ENCODE measurements at regions not wholly inside any gene's neighbourhood (a gene's known extent, or its start where the extent isn't known, plus 50 kb on each side); places are given as distances from the start of the nearest gene placed in this dataset.

GRCh38 chr4:117825600-117825999 is 208.7 kb upstream of the NDST3 start:
- TF ChIP-seq, protein P1, sequence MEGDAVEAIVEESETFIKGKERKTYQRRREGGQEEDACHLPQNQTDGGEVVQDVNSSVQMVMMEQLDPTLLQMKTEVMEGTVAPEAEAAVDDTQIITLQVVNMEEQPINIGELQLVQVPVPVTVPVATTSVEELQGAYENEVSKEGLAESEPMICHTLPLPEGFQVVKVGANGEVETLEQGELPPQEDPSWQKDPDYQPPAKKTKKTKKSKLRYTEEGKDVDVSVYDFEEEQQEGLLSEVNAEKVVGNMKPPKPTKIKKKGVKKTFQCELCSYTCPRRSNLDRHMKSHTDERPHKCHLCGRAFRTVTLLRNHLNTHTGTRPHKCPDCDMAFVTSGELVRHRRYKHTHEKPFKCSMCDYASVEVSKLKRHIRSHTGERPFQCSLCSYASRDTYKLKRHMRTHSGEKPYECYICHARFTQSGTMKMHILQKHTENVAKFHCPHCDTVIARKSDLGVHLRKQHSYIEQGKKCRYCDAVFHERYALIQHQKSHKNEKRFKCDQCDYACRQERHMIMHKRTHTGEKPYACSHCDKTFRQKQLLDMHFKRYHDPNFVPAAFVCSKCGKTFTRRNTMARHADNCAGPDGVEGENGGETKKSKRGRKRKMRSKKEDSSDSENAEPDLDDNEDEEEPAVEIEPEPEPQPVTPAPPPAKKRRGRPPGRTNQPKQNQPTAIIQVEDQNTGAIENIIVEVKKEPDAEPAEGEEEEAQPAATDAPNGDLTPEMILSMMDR (conservative IDR thresholded peaks at IDR 0.05) = no peak
- no peak overlapping the region for H3K27ac ChIP-seq

DNA sequence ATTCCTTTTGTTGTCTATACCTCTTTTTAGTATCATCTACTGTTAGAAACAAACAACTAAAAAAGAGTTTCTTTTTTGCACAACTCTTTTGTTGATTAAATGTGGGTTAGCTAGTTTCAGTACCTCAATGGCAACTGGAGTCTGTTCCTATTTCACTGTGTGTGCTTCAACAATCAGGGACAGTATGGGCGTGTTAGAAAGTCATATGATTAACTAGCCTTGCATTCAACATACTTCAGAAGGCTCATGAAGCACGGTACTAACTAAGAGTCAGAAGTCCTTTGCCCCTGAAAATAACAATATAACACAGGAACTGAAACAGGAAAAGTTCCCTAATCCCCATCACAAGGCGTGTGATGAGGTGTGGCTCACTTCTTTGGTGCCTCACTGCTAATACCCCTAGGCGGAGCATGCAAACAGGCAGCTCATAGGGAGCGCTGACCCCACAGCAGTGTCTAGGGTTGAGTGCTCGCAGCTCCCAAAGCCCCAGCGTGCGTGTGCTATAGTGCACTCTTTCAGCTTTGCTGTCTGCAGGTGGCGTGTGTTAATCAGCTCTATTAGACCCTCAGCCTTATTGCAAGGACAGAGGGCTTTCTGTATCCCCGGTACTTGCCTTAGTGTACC is 203.1 kb upstream of the NDST3 start:
- no peak overlapping the region for H3K27ac ChIP-seq
- TF ChIP-seq, protein P1 (conservative IDR thresholded peaks at IDR 0.05) = no peak

GRCh38 chr4:117835566-117835965 is 198.7 kb upstream of the NDST3 start:
- TF ChIP-seq, protein P1 (conservative IDR thresholded peaks at IDR 0.05) = no peak
- no peak overlapping the region for H3K27ac ChIP-seq

DNA sequence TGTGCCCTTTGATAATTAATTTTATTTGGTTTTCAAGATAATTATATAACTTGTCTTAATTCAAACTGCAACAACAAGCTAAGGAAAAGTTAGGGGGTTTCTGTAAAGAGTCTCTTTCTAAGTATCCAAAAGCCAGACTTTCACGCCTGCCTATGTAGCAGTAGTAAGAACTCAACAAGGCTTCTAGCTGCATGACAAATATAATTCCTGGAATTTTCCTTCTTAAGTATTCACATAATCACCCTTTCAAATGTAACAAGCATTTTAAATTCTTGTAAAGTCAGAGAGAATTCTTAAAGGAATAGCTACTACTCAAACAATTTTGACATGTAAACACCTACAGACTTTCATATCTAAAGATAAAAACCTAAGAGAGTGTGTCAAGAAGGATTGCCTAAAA is 189.7 kb upstream of the NDST3 start:
- TF ChIP-seq, protein P1 (conservative IDR thresholded peaks at IDR 0.05) = no peak
- no peak overlapping the region for H3K27ac ChIP-seq

DNA sequence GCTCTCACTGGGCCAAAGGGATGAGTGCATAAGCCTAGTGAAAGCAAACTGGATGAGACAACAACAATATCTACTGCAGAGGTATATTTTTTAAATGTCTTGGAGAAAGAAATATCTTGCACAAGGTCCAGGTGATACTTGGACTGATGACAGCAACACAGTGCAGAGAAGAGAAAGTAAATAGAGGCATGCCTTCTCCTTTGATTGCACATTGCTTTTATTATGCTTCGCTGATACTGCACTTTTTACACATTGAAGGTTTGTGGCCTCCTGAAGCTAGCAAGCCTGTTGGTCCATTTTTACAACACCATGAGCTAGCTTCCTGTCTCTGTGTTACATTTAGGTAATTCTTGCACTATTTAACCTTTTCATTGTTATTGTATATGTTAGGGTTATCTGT is 189.0 kb upstream of the NDST3 start:
- TF ChIP-seq, protein P1 (conservative IDR thresholded peaks at IDR 0.05) = no peak
- H3K27ac ChIP-seq = no peak overlapping the region

DNA sequence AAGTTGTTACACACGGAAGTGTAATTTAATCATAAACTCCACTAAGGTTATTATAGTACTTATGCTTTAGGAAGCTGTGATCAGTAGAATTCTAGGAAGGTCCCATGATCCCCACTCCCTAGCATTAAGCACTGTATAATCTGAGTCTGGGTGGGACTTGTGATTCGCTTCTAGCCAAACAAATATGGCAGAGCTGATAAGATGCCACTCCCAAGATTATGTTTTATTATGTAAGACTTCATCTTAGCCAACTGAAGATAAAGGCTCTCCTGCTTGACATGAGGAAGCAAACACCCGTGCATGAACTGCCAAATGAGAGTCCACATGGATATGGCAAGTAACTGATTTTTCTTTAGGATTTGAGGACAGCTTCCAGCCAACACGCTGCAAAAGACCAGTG is 186.4 kb upstream of the NDST3 start:
- H3K27ac ChIP-seq = no peak overlapping the region
- TF ChIP-seq, protein P1 (conservative IDR thresholded peaks at IDR 0.05) = no peak

DNA sequence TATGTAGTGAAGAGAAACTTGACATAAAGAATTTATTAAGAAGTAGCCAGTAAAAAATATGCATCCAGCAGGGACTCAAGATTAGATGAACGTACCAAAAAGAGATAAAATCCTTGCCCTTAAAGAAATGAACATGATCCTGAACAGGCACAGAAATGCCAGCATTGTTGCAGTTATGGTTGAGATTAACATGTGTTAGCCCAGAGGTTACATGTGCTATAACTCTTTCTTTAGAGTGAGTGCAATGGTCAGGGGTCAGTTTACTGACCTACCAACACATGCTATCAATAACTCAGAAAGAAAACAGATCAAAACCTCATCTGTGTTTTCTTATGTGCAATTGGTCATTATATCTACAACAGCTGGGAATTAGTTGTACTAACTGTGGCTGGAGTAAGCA is 166.1 kb upstream of the NDST3 start:
- TF ChIP-seq, protein P1 (conservative IDR thresholded peaks at IDR 0.05) = no peak
- H3K27ac ChIP-seq = no peak overlapping the region
